OCI-LY3 (cell line): ENCODE measurements at regions not wholly inside any gene's neighbourhood (a gene's known extent, or its start where the extent isn't known, plus 50 kb on each side); places are given as distances from the start of the nearest gene placed in this dataset.

Source experiments
- EZH2phosphoT487 ChIP-seq: fragments of 200-600 bp; shearing (Covaris generic); IDR thresholded peaks from 2 replicates; pipeline ENCODE4 v1.6.1; 2018; ENCODE audit warnings: antibody characterized with exemption, mixed run types, low read depth
- TF ChIP-seq, protein P1 (sequence below): fragments of 200-600, 300-600 bp; sonication (generic); IDR thresholded peaks from 2 replicates; pipeline ENCODE4 v1.5.1; 2014; ENCODE audit warnings: antibody characterized with exemption, low read length, low read depth

- TF ChIP-seq, protein P1, sequence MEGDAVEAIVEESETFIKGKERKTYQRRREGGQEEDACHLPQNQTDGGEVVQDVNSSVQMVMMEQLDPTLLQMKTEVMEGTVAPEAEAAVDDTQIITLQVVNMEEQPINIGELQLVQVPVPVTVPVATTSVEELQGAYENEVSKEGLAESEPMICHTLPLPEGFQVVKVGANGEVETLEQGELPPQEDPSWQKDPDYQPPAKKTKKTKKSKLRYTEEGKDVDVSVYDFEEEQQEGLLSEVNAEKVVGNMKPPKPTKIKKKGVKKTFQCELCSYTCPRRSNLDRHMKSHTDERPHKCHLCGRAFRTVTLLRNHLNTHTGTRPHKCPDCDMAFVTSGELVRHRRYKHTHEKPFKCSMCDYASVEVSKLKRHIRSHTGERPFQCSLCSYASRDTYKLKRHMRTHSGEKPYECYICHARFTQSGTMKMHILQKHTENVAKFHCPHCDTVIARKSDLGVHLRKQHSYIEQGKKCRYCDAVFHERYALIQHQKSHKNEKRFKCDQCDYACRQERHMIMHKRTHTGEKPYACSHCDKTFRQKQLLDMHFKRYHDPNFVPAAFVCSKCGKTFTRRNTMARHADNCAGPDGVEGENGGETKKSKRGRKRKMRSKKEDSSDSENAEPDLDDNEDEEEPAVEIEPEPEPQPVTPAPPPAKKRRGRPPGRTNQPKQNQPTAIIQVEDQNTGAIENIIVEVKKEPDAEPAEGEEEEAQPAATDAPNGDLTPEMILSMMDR, result no peak
- no peak for TF ChIP-seq EZH2phosphoT487
Measured at GRCh38 chr4:138300616-138301015, 58.5 kb upstream of the SLC7A11 start.
